Dermis microvascular lymphatic vessel endothelial cell (primary cell): ENCODE measurements at regions not wholly inside any gene's neighbourhood (a gene's known extent, or its start where the extent isn't known, plus 50 kb on each side); places are given as distances from the start of the nearest gene placed in this dataset.
"Not testable (repeated sequence)": the region's sequence is repeated elsewhere in the genome, so short reads cannot be mapped to it uniquely, and the experiment has no call there.

Experiments
- DNase-seq, 2 donors: peaks; one replicate each; pipeline versions ENCODE4 v3.0.0 to v3.0.0-alpha.2; 2010; ENCODE audit warnings: low read depth in 2 of 2

GRCh38 chr1:187703138-187704130 is 874.7 kb downstream of the PLA2G4A start:
- DNase-seq, result not testable (repeated sequence)

DNA sequence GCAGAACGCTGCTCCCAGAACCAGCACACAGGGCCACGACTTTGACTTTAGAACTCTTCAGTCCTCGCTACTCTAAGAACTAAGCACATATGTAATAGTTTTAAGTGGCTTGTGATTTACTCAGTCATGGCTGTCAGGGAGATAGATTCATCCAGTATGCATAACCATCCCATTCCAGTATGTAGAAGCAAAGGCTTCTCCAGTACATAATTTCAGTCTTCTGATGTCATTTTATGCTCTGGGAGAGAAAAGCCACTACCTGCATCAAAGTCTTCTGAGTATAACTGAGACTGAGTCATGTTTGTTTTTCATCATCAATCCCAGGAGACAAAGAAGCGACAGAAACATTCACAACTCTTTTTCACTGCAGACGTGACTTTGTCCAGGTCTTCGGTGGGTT is 885.7 kb downstream of the PLA2G4A start:
- no peak for DNase-seq

DNA sequence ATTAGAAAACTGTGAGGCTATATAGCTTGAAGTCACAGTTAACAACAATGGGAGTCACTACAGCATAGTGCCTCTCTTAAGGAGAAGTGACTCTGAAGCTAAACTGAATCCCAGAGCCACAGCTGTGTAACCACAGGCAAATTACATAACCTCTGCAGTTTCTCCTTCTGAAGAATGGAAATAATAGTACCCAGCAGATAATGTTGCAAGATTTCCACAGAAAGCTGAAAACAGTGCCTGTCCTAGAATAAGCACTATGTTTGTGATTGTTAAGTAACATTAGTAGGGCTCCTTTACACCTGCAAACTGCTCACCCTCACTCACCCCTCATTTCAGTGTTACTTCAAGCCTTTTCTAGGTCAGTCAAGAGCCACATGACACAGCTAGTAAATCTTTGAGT is 886.7 kb downstream of the PLA2G4A start:
- no peak for DNase-seq

GRCh38 chr1:187716160-187716559 is 887.4 kb downstream of the PLA2G4A start:
- DNase-seq, result no peak

DNA sequence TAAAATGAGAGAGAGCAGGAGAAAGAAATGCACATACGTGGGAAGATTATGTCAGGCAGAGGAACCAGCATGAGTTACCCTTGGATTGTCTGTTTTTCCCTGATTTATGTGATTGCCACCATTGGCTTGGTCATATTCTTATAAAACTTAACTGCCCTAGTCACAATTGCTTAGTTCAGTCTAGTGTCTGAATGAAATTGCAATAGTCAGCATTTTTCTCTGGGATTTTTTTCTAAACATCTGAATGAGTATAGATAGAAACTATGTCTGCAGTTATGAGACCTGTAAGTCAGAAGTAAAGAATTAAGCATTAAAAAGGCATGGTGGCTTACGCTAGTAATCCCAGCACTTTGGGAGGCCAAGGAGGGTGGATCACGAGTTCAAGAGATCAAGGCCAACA is 889.8 kb downstream of the PLA2G4A start:
- DNase-seq, result no peak

DNA sequence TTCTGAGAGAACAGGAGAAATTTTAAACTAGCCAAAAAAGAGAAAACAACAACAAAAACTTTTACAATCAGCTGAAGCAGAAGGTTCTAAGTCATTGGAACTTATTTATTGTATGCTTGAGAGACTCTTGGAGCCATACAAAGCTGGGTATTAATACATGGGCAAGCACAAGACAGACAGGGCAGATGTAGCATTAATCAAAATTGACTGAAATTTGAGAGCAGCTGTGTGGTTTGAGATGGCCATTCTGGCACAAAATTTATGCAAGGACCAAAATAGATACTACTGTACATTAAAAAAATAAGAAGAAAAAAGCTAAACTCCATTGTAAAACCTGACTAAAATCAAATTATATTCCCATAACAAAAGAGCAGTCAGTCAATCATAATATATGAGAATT is 892.5 kb downstream of the PLA2G4A start:
- DNase-seq, result no peak

DNA sequence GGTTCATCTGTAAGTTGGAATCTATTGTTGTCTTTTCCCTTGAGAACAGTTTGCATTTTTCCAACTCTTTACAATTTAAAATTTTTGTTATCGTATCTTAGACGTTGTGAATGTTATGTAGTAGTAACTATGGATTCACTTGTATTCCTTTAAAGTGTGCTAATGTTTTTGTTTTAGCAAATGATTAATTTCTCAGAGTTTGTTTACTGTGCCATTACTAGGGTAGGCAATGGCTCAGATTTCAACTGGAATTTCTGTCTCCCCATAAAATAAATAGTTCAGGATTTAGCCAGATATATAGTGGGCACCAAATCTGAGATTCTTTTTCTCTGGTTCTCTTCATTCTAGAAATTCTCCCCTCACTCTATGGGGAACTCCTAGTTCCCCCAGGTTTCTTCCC is 896.5 kb downstream of the PLA2G4A start:
- DNase-seq, result no peak

- no peak for DNase-seq
Observed at GRCh38 chr1:187733232-187733631, 904.5 kb downstream of the PLA2G4A start.

GRCh38 chr1:187734427-187734826 is 905.7 kb downstream of the PLA2G4A start:
- DNase-seq, result no peak

DNA sequence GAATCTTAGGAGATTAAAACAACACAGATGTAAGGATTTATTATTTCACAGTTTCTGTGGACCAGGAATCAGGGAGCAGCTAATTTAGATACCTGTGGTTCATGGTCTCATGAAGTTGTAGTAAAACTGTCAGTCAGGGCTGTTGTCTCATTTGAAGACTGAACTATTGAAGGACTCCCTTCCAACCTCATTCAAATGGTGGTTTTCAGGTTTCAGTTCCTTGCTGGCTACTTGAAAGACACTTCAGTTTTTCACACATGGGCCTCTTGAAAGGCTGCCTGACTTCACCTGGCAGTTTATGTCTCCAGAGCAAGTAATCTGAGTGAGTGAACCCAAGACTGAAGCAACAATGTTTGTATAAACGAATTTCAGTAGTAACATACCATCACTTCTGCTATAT is 915.9 kb downstream of the PLA2G4A start:
- DNase-seq, result no peak

GRCh38 chr1:187755536-187755935 is 926.8 kb downstream of the PLA2G4A start:
- DNase-seq, result no peak

- DNase-seq, result not testable (repeated sequence)
Observed at GRCh38 chr1:187756684-187757083, 927.9 kb downstream of the PLA2G4A start.

DNA sequence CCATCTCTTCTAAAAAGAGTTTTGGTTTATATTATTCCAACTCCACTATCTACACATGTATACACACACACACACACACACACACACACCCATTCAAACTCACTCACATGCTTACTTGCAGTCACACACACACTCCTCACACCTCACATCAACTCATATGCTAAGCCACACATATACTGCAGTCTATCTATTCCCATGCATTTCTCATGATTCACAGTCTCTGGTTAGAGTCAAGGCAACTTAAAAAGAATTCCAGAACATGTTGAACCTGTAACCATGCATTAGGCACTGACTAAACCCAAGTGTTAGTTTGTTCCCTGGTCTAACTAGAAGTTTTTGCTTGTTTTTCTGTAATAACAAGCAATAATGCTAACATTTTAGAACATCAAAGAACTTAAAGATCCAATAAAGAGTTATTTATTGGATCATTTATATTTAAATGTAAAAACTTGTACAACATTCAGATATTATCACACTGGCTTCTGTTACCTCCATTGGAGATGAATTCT is 931.1 kb downstream of the PLA2G4A start:
- no peak for DNase-seq

GRCh38 chr1:187762118-187762517 is 933.4 kb downstream of the PLA2G4A start:
- no peak for DNase-seq

- no peak for DNase-seq
Observed at GRCh38 chr1:187763465-187763864, 934.7 kb downstream of the PLA2G4A start.

DNA sequence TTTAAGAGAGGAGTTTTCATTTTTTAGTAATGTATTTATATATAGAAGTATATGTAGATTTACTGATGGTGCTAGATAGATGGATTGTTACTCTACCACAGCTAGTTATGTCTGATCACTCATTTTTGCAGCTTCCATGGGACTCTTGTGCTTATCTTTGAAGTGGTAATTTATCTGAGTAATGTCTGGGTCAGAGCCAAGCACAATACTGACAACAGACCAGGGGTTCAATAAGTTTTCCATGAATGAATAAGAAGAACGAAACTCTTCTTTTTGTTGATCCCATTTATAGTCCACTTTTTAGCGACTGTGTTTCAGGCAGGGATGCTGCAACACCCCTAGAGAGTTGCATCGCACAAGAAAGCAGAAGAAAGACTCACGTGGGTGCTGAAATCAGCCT is 935.2 kb downstream of the PLA2G4A start:
- no peak for DNase-seq

- DNase-seq, result no peak
Observed at GRCh38 chr1:187771396-187771795, 942.6 kb downstream of the PLA2G4A start.

GRCh38 chr1:187773168-187773567 is 944.4 kb downstream of the PLA2G4A start:
- DNase-seq, result no peak

DNA sequence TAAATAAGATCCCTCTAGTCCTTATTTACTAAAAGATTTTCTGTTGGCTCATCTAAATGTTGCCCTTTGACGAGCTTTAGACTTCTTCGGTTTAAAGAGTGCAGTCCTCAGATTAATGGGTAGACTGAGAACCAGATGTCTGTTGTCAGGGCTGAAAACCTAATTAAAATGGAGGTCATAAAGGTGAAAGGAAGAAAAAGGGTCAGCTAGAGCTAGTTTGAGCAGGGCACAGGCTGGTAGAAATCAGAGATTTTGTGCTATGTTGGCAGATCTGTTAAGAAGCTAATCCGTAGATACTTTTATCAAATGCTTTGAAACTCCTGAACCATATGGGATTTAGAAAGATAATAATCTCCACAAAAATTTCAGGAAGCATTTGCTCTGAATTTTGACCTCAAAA is 959.0 kb downstream of the PLA2G4A start:
- no peak for DNase-seq

GRCh38 chr1:187788718-187789117 is 960.0 kb downstream of the PLA2G4A start:
- DNase-seq, result no peak

- DNase-seq, result no peak
Observed at GRCh38 chr1:187790724-187791123, 962.0 kb downstream of the PLA2G4A start.

GRCh38 chr1:187794561-187794960 is 965.8 kb downstream of the PLA2G4A start:
- no peak for DNase-seq

DNA sequence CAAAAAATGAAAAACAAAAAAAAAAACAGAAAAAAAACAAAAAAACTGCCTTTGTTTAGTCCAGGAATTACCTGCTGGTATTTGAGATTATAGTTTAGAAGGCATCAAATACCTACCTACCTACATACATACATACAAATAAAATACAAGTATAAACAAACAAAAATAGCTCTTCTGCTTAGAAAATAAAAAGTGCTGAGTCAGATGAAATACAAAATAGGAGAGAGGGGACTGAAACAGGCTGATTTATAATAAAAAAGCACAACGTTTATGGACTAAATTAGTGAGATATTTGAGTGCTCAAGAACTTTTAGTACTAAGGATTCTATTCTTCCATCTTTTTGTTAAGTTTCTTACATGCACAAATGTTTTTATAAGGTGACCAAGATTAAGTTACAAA is 980.8 kb downstream of the PLA2G4A start:
- DNase-seq, result no peak
